ENCODE measurements at regions not wholly inside any gene's neighbourhood (a gene's known extent, or its start where the extent isn't known, plus 50 kb on each side); places are given as distances from the start of the nearest gene placed in this dataset.

GRCh38 chr5:12920527-12920926 is 1016.3 kb upstream of the CTNND2 start:
- no peaks in the 10 kb centered on the region for H3K27me3 ChIP-seq
- no peak overlapping the region for H3K4me3 ChIP-seq
- no peak overlapping the region for H3K27ac ChIP-seq
- no peaks in the 10 kb centered on the region for H3K36me3 ChIP-seq
- no peaks in the 10 kb centered on the region for H3K4me1 ChIP-seq
- no peaks in the 10 kb centered on the region for H3K9me3 ChIP-seq
- DNase-seq, result no peak
- TF ChIP-seq CTCF (IDR thresholded peaks at IDR 0.05) (no peak), POLR2A (IDR thresholded peaks at IDR 0.05) (no peak)

GRCh38 chr5:12911156-12911555 is 1006.9 kb upstream of the CTNND2 start:
- no peaks in the 10 kb centered on the region for H3K9me3 ChIP-seq
- no peak overlapping the region for H3K4me3 ChIP-seq
- H3K4me1 ChIP-seq, result no peaks in the 10 kb centered on the region
- no peak overlapping the region for H3K27ac ChIP-seq
- H3K27me3 ChIP-seq, result no peaks in the 10 kb centered on the region
- TF ChIP-seq CTCF (IDR thresholded peaks at IDR 0.05) (no peak), POLR2A (IDR thresholded peaks at IDR 0.05) (no peak)
- DNase-seq, result no peak
- H3K36me3 ChIP-seq, result no peaks in the 10 kb centered on the region

GRCh38 chr5:12910641-12911040 is 1006.4 kb upstream of the CTNND2 start:
- DNase-seq, result no peak
- Histone ChIP-seq H3K9me3 (no peaks in the 10 kb centered on the region), H3K27me3 (no peaks in the 10 kb centered on the region), H3K4me3 (no peak overlapping the region), H3K4me1 (no peaks in the 10 kb centered on the region), H3K36me3 (no peaks in the 10 kb centered on the region), H3K27ac (no peak overlapping the region)
- TF ChIP-seq POLR2A (IDR thresholded peaks at IDR 0.05), result no peak
- no peak for TF ChIP-seq CTCF (IDR thresholded peaks at IDR 0.05)

DNA sequence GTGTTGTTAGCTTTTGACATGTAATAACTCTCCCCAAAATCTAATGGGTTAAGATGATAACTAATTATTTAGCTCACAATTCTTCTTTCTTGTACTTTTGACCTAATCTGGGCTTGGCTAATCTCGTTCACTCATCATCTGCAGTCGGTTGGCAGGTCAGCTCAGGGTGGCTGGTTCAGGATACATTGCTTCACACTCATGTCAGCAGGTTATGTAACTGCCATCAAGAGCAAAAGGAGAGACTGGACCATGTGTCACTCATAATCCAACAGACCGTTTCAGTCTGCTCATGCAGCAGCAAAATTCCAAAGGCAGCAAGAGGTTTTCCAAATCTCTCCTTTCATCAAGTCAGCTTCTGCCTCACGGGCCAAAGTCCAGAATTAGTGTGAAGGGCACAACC is 998.4 kb upstream of the CTNND2 start:
- Histone ChIP-seq H3K4me3 (no peak overlapping the region), H3K36me3 (no peaks in the 10 kb centered on the region), H3K9me3 (peaks cover 0 to 3% (median 0%) of the 10 kb centered on the region in 4 donors), H3K4me1 (no peaks in the 10 kb centered on the region), H3K27me3 (no peaks in the 10 kb centered on the region), H3K27ac (no peak overlapping the region)
- no peak for DNase-seq
- TF ChIP-seq CTCF (IDR thresholded peaks at IDR 0.05) (no peak), POLR2A (IDR thresholded peaks at IDR 0.05) (no peak)

DNA sequence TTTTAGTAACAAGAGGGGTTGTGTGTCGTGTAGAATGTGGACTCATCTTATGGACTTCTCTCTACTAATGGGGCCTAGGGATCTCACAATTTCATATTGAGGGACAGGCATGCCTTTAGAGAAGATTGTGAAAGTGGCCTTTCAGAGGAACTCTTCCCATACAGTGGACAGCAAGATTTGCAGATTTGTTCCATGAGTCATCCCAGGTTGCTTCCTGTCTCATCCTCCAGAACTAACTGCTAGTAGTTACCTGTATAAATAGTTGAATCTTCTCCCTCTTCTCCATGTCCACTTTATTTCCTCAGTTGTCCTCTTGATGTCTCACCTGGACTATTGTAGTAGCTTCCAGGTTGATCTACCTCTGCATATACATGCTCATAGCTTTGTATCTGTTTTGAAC is 997.5 kb upstream of the CTNND2 start:
- Histone ChIP-seq H3K9me3 (peaks cover 0 to 3% (median 0%) of the 10 kb centered on the region in 4 donors), H3K27me3 (no peaks in the 10 kb centered on the region), H3K36me3 (no peaks in the 10 kb centered on the region), H3K4me1 (no peaks in the 10 kb centered on the region), H3K4me3 (no peak overlapping the region), H3K27ac (no peak overlapping the region)
- no peak for DNase-seq
- TF ChIP-seq CTCF (IDR thresholded peaks at IDR 0.05), result no peak
- TF ChIP-seq POLR2A (IDR thresholded peaks at IDR 0.05), result no peak

DNA sequence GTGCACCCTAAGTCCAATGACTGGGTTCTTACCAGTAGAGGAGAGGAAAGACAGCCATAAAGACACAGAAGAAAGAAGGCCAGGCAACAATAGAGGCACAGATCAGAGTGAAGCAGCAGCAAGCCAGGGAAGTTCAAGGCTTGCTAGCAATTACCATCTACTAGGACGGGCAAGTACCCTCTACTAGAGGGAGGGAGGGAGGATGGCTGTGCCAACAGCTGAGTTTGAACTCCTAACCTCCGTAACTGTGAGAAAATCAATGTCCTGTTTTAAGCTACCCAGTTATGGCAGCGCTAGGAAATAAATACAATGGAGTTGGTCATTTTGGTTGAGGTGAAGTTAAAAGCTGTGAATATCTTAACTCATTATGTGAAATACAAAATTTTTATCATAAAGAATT is 991.8 kb upstream of the CTNND2 start:
- no peak for DNase-seq
- no peak overlapping the region for H3K4me3 ChIP-seq
- H3K27me3 ChIP-seq, result no peaks in the 10 kb centered on the region
- no peak overlapping the region for H3K27ac ChIP-seq
- no peaks in the 10 kb centered on the region for H3K36me3 ChIP-seq
- H3K9me3 ChIP-seq, result no peaks in the 10 kb centered on the region
- no peak for TF ChIP-seq CTCF (IDR thresholded peaks at IDR 0.05)
- TF ChIP-seq POLR2A (IDR thresholded peaks at IDR 0.05), result no peak
- H3K4me1 ChIP-seq, result no peaks in the 10 kb centered on the region

All from Peyer's patch (tissue), 4 donors.